ENCODE measurements at regions not wholly inside any gene's neighbourhood (a gene's known extent, or its start where the extent isn't known, plus 50 kb on each side); places are given as distances from the start of the nearest gene placed in this dataset.
A peak's percentile ranks its signal among the peaks of the same experiment; 100 is the strongest.
"Not testable (repeated sequence)": the region's sequence is repeated elsewhere in the genome, so short reads cannot be mapped to it uniquely, and the experiment has no call there.

DNA sequence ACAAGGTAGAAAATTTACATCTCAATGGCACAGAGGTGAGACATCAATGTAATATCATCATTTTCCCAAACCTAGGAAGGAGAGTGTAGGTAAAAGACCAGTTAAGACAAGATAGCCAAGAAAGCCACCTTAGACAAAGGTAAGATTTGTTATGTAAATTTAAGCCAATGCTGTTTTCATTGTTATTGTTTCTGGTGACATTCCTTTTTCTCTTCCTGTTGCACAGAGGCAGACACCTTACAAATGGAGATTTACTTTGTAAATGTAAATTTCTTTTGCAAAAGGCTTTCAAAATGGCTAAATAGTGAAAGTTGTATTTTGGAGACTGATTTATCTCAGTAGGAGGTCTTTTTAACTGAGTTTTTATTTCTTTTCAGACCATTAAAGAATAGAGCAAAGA lies 159.1 kb downstream of the YIPF5 start:
- no peak for DNase-seq

- DNase-seq = no peak
These were observed 156.6 kb downstream of the YIPF5 start for GRCh38 chr5:144013816-144014215.

DNA sequence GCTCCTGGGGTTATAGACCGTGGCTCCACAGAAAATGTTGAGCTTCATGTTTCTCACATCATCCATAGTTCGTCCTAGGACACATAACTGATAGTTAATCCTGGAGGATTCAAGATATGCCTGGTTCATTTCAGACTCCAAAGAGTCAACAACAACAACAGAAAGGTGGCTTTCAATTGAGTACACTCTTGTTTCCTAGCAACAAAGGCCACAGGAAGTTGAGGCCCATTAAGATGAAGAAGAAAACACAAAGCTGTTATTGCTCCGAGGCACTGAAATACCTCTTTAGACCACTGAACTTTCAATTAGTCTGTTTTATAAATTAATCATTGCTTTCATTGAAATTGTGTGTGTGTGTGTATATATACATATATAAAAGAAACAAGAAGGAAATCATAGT lies 154.5 kb downstream of the YIPF5 start:
- no peak for DNase-seq

DNA sequence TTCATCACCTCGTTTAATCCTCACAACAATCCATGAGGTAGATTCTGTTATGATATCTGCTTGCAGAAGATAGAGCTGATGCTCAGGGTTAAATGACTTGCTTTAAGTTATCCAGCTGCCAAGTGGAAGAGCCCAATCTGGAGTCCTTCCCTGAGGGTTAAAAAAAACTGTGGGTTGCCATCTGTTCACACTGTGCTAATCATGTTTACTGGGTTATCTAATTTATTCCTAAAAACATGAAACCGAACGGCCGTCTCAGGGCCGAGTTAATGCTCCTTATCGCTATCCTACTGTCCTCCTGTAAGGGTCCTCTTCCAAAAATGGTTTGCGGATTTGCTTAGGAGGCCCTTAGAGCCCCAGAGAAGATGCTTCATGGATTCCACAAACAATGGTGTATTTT lies 153.3 kb downstream of the YIPF5 start:
- DNase-seq = no peak

DNA sequence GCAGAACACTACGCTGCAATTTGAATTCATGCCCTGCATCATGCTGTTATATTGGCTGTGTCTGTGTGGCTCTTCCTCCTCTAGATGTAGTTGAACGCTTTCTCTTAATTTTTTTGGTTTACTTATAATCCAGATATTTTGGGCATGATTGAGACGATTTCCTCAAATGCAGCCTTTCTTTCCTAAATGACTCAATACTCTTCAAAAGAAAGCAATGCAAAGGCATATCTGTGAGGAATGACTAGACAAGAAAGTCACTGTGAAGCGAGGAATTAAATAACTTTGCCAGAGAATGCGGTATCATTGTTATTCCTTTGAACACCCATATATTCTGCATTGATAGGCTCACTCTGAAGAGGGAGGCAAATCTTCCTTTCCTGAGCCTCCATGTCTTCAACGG lies 152.8 kb downstream of the YIPF5 start:
- no peak for DNase-seq

GRCh38 chr5:144024090-144024489 lies 146.4 kb downstream of the YIPF5 start:
- no peak for DNase-seq

DNA sequence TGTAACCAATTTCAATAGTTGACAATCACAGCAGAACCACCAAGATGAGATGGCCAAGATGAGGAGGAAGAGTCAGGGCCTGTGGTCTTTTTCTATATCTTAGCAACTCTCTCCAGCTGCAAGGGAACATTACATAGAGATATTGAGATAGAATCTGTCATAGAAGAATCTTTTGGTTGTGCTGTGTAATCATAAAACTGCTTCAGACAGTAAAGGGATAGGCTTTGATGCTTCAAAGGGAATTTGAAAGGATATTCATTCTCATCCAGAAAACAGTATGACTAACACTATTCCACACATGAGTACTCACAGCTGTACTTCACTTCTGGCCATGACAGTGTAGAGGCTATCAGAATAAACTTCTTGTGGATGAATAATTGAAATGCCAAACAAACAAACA lies 145.9 kb downstream of the YIPF5 start:
- DNase-seq = peak; percentile 11

GRCh38 chr5:144026286-144026685 lies 144.2 kb downstream of the YIPF5 start:
- no peak for DNase-seq

DNA sequence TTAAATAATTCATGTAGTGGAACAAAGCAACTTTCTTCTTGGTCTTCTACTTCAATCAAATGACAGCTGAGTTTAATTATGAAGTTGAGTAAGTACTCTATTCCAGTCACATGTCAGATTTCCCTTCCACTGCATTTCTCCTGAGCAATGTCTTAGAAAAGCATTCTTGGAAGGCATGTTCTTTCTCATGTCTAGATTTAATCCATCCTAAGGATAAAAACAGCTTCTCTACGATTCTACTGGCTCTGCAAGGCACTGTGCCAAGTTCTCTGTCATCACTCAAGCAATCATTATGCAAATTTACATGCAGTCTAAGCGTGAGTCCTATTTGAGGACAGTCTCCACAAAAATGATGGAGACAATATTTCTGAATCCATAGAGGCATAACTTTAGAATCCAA lies 142.4 kb downstream of the YIPF5 start:
- no peak for DNase-seq

DNA sequence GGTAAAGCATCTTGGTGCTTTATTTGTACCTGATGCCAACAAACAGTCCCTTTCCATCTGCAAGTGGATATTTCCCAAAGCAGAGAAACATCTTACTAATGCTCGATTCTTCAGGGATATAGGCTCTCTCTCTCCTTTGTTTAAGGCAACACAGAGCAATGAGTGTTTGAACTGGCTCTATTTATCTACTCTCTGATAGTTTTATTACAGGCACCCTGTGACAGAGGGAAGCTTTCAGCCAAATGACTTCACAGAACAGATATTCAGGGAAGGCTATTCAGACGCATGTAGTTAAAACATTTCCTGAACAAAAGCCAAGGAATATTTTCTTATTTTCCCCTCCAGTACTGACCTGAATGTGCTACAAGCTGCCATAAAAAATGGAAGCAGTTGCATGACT lies 141.8 kb downstream of the YIPF5 start:
- DNase-seq = peak; percentile 71

- no peak for DNase-seq
These were observed 139.6 kb downstream of the YIPF5 start for GRCh38 chr5:144030904-144031303.

DNA sequence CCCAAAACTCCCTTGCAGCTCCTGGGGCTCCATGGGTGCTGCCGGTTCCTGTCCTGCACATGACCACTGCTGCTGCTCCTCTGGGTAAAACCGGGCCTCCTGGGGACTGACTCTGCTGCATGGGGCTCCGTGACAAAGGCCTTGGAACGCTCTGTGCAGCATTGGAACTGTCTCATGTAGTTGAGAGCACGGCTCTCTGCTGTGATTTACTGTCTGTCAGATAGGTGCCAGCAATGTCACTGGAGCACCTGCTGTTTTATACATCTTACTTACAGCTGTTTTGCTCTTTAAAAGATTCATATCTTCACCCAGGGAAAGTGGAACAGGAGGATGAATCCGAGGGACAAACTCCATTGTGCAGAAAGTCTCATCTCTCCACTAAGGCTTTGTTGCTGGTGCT lies 138.1 kb downstream of the YIPF5 start:
- no peak for DNase-seq

GRCh38 chr5:144033486-144033885 lies 137.0 kb downstream of the YIPF5 start:
- no peak for DNase-seq

DNA sequence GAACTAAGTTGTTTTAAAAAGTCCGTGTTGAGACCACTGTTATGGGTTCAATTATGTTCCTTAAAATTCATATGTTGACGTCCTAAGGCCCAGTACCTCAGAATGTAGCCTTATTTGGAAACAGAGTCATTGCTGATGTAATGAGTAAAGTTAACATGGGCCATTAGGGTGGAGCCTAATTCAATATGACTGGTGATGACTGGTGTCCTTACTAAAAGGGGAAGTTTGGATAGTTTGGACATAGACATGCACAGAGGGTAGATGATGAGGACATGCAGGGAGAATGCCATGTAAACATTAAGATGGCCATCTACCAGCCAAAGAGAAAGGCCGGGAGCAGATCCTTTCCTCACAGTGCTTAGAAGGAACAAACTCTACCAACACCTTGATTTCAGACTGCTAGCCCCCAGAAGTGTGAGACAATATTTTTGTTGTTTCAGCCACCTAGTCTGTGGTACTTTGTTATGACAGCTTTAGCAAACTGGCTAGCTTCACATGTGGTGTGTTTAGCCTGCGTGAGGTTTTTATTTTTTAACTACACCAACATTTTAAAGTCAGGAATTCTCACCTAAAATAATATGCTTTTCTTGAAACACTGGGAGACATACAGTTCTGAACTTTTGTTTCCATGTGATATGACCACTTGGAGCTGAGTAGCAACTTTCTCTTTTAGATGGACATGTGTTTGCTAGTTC lies 135.3 kb downstream of the YIPF5 start:
- DNase-seq = no peak

- no peak for DNase-seq
These were observed 134.0 kb downstream of the YIPF5 start for GRCh38 chr5:144036476-144036875.

DNA sequence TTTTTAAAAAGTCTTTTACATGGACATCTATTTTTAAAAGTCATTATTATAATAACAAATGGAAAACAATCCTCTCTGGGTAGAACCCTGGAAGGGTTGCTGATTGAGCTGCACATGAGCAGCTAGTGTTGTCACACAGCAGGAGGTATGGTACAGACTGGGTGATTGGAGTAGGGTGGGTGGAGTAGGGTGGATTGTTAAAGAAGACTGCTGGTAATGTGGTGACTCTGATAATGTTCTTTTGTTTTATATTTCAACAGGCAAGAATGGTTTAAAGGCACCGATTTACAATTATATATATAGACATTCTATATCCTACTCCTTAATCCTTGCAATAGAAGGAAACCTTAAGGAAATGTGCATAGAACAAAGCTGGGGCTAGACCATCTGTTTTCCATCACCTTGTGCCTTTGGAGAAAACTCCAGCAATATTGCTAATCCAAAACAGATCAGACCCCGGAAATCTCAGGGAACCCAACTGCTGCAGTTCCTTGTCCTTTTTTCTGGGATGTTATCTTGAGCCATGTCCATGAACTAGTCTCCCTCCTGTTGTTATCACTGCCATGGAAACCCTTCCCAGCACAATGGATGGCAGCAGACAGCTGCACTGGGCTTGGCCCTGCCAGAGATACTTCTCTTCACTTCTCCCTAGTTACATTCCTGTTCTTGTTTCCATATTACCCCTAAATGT lies 129.7 kb downstream of the YIPF5 start:
- DNase-seq = no peak

DNA sequence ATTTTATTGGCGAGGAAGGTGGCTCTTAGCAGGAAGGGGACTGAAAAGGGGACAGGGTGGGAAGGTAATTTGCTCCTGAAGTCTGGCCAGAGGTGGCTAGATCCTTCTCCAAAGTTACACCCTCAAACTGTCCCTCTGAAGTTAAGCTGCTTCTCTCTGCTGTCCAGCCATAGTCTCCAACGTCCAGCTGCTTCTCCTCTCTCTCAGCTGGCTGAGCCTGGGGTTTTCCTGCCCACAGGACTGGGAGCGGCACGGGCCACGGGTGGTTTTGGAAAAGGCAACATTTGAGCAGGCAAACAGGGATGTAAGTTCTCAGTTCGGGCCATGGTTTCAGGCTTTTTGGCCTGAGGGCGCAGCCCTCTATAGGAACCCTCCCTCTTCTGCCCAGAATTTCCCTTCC lies 128.3 kb downstream of the YIPF5 start:
- no peak for DNase-seq

GRCh38 chr5:144048259-144048856 lies 122.1 kb downstream of the YIPF5 start:
- DNase-seq = no peak

- not testable (repeated sequence) for DNase-seq
These were observed 115.1 kb downstream of the YIPF5 start for GRCh38 chr5:144055391-144055790.

GRCh38 chr5:144060091-144060490 lies 110.4 kb downstream of the YIPF5 start:
- not testable (repeated sequence) for DNase-seq

DNA sequence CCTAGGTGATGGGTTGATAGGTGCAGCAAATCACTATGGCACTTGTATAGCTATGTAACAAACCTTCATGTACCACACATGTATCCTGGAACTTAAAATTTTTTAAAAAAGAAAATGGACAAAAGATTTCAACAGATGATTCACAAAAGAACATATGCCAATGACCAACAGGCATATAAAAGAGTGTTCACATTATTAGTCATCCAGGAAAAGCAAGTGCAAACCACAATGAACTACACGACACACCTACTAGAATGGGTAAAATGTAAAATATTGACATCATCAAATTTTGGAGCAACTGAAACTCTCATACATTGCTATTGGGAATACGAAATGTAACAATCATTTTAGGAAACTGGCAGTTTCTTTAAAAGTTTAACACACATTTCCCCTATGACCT lies 109.9 kb downstream of the YIPF5 start:
- peak; percentile 48 for DNase-seq

DNA sequence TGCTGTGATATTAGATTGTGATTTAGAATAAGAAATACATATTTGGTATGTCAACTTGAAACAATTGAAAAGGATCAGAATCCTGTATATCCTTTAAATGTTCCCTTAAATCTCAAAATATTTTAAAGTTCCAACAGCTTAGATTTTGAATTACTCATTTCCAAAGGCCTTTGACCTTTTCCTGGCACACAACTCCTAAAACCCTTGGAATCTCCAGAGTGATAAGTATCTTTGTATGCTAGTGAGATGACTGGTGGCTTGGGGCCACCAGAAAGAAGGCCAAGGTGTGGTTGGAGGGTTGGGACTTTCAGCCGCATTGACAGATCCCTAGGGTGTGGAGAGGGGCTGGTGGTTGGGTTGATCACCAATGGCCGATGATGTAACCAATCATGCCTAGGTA lies 104.7 kb downstream of the YIPF5 start:
- no peak for DNase-seq

GRCh38 chr5:144072518-144072927 lies 97.9 kb downstream of the YIPF5 start:
- peak; percentile 76 for DNase-seq

DNA sequence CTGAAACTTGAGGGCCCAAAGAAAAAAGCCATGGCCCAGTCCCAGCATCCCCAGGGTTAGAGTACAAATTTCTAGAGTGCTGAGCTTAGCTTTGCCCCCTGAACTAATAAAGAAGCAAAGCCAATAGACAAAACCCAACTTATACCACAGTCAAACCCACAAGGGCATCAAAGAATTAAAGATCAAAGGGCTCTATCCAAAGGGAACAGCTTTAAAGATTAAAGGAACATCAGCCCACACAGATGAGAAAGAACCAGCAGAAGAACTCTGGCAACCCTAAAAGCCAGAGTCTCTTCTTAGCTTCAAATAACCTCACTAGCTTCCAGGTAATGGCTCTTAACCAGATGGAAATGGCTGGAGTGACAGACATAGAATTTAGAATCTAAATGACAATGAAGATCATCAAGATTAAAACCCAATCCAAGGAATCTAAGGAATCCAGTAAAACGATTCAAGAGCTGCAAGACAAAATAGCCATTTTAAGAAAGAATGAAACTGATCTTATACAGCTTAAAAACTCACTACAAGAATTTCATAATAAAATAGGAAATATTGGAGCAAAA lies 93.9 kb downstream of the YIPF5 start:
- DNase-seq = no peak

Data from NCI-H226 (cell line).